ENCODE measurements at regions not wholly inside any gene's neighbourhood (a gene's known extent, or its start where the extent isn't known, plus 50 kb on each side); places are given as distances from the start of the nearest gene placed in this dataset.

DNA sequence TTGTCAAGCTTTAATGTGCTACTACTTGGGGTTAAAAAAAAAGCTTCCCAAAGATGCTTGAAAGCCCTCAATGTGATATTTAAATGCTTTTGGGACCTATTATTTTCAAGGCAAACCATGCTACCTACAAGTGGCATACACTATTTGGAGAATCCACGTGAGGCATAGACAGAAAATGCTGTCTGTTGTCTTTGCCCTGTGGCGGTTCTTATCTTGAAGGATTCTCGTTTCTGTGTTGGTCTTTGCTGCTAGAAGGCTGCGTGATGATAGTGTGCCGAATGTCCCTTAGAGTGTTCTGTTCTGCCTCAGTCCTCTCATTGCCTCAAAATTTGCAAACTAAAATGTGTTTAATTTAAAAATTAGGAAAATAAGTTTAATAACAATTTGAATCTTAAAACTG lies 356.2 kb upstream of the RARB start:
- TF ChIP-seq EZH2 (IDR thresholded peaks at IDR 0.05; ENCODE audit: insufficient read depth, poor library complexity, severe bottlenecking) (no peak), EZH2phosphoT487 (IDR thresholded peaks at IDR 0.05; ENCODE audit: insufficient read depth, low read depth) (no peak)

All from GM23248 (cell line).